ENCODE measurements at regions not wholly inside any gene's neighbourhood (a gene's known extent, or its start where the extent isn't known, plus 50 kb on each side); places are given as distances from the start of the nearest gene placed in this dataset.

- H3K27ac ChIP-seq, result no peak overlapping the region
- no peaks in the 10 kb centered on the region for H3K4me1 ChIP-seq
- DNase-seq (no peak), ATAC-seq (no peak)
- no peak overlapping the region for H3K4me3 ChIP-seq
- no peak for TF ChIP-seq CTCF (IDR thresholded peaks at IDR 0.05)
- no peaks in the 10 kb centered on the region for H3K36me3 ChIP-seq
- peaks cover 0 to 29% (median 19%) of the 10 kb centered on the region in 7 donors for H3K27me3 ChIP-seq
- intact Hi-C loops (cut with DNase I), result no loop called here
- no peaks in the 10 kb centered on the region for H3K9me3 ChIP-seq
These were observed 157.7 kb downstream of the ID4 start for GRCh38 chr6:19994909-19995308.

DNA sequence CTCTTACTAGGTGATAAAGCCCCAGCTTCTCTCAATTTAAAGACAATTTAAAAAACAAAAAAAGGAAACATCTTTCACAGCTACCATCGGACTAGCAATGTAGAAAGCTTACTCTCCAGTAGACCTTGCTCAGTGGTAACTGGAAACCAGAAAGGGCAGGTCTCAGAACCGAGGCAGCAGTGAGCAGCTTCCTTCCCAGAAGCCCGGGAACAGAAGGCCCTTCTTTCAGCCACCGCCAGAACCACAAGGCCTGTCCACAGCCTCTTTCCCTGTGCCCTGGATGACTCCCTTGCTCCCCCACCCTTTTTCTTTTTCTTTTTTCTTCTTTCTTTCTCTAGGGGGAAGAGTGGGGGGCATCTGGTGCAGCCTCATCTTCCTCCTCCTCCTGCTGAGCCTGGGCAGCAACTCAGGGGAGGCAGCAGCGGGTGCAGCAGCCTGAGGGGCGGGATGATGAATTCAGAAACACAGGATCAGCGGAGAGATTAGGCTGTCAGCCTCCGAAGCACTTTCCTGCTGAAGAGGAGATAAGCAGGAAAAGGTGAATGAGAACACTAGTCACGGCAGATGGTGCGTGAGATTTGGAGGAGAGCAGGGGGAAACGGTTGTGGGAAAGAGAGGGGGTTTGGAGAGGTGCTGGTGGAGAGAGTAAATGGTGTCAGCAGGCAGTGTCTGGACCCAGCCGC, 158.5 kb downstream of the ID4 start:
- no peak for TF ChIP-seq CTCF (IDR thresholded peaks at IDR 0.05)
- Histone ChIP-seq H3K36me3 (no peaks in the 10 kb centered on the region), H3K27me3 (peaks cover 0 to 29% (median 19%) of the 10 kb centered on the region in 7 donors), H3K9me3 (no peaks in the 10 kb centered on the region), H3K4me3 (no peak overlapping the region), H3K4me1 (no peaks in the 10 kb centered on the region), H3K27ac (no peak overlapping the region)
- no peak for ATAC-seq
- no peak for DNase-seq
- intact Hi-C loops (cut with DNase I), result no loop called here
- 31 to 32% methylated on average over 12 of the region's 12 CpGs for WGBS, 2 donors

DNA sequence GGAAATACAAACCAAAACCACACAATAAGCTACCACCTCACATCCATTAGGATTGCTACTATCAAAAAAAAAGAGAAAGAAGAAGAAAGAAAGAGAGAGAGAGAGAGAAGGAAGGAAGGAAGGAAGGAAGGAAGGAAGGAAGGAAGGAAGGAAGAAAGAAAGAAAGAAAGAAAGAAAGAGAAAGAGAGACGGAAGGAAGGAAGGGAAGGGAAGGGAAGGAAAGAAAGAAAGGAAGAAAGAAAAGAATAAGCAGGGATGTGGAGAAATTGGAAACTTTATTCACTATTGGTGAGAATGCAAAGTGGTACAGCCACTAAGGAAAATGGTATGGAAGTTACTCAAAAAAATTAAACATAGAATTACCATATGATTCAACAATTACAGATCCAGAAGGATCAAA, 159.9 kb downstream of the ID4 start:
- no peaks in the 10 kb centered on the region for H3K4me1 ChIP-seq
- no peak overlapping the region for H3K4me3 ChIP-seq
- intact Hi-C loops (cut with DNase I), result no loop called here
- TF ChIP-seq CTCF (IDR thresholded peaks at IDR 0.05), result no peak
- peaks cover 0 to 23% (median 18%) of the 10 kb centered on the region in 7 donors for H3K27me3 ChIP-seq
- H3K36me3 ChIP-seq, result no peaks in the 10 kb centered on the region
- ATAC-seq, result no peak
- H3K9me3 ChIP-seq, result no peaks in the 10 kb centered on the region
- DNase-seq, result no peak
- 72 to 82% methylated on average over 1 of the region's 1 CpG for WGBS, 2 donors
- no peak overlapping the region for H3K27ac ChIP-seq

DNA sequence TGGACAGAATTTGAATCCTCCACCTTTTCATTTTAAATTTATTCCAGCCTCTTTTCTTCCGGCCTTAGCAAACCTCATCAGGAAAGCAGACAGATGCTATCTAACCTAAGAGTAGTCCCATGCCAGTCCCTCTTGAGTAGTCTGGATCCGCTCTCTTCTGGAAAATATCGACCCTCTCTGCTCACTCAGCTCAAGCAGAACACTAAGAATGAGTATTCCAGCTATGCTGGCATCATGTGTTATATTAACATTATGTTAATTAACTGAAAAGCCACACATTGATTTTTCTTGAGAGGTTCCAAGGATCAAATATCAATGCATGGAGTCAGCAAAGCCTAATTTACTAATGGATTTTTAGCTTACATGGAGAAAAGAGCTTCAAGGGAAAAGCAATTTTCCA, 161.4 kb downstream of the ID4 start:
- no peak overlapping the region for H3K4me3 ChIP-seq
- H3K27me3 ChIP-seq, result peaks cover 0 to 22% (median 12%) of the 10 kb centered on the region in 7 donors
- no peak for DNase-seq
- H3K9me3 ChIP-seq, result no peaks in the 10 kb centered on the region
- no peaks in the 10 kb centered on the region for H3K4me1 ChIP-seq
- no peak for ATAC-seq
- H3K36me3 ChIP-seq, result no peaks in the 10 kb centered on the region
- WGBS, 2 donors, result 82 to 85% methylated on average over 3 of the region's 3 CpGs
- H3K27ac ChIP-seq, result no peak overlapping the region
- TF ChIP-seq CTCF (IDR thresholded peaks at IDR 0.05), result no peak
- intact Hi-C loops (cut with DNase I), result no loop called here
